ENCODE measurements at regions not wholly inside any gene's neighbourhood (a gene's known extent, or its start where the extent isn't known, plus 50 kb on each side); places are given as distances from the start of the nearest gene placed in this dataset.

GRCh38 chr3:153843994-153844393 is 277.2 kb upstream of the ARHGEF26 start:
- intact Hi-C loops (cut with DNase I, micrococcal nuclease): no loop called here
- H3K4me3 Mint-ChIP-seq: no peak overlapping the region
- no peak overlapping the region for H3K27ac Mint-ChIP-seq
- H3K27me3 Mint-ChIP-seq: peaks cover 23% of the 10 kb centered on the region
- Histone ChIP-seq H3K27ac (ENCODE audit: low read depth in 1 of 2, low read length in 2 of 2) (no peak overlapping the region), H3K9me3 (ENCODE audit: control insufficient read depth in 1 of 2, insufficient read depth in 1 of 2, low read length in 2 of 2) (no peaks in the 10 kb centered on the region), H3K27me3 (ENCODE audit: control insufficient read depth in 1 of 2, insufficient read depth in 2 of 2, low read length in 2 of 2) (peaks cover 0 to 2% of the 10 kb centered on the region in 2 experiments), H3K4me3 (ENCODE audit: low read length) (no peak overlapping the region), H3K36me3 (ENCODE audit: insufficient read depth, low read length) (no peaks in the 10 kb centered on the region), H3K4me1 (ENCODE audit: insufficient read depth, low read length) (no peaks in the 10 kb centered on the region)
- H3K36me3 Mint-ChIP-seq (ENCODE audit: low read depth): no peaks in the 10 kb centered on the region
- TF ChIP-seq CTCF (IDR thresholded peaks at IDR 0.05): no peak
- CTCF ChIA-PET: no interaction called here
- ATAC-seq (ENCODE audit: poor library complexity): no peak
- no peak for DNase-seq
- no peaks in the 10 kb centered on the region for H3K4me1 Mint-ChIP-seq (ENCODE audit: low read depth)
- no peaks in the 10 kb centered on the region for H3K9me3 Mint-ChIP-seq
- POLR2A ChIA-PET: no interaction called here

DNA sequence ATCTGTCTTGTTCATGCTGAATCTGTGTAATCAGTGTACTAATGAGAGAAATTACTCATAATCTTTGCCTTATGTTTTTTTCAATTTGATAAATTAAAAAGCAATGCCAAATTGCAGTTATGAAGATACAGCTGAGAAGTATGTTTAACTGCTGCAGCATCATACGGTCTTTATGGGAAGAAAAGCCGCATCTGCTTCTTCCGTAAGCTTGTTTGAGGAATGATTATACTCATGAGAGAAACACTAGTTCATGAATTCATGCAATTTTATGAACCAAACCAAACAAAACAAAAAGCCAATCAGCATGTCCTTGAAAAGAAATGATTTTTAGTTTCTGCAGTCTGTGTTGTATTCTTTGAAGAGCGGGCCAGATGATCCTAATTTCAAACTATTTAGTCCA is 275.9 kb upstream of the ARHGEF26 start:
- ChIA-PET CTCF (no interaction called here), POLR2A (no interaction called here)
- peaks cover 0 to 2% of the 10 kb centered on the region in 2 experiments for H3K27me3 ChIP-seq (ENCODE audit: control insufficient read depth in 1 of 2, insufficient read depth in 2 of 2, low read length in 2 of 2)
- intact Hi-C loops (cut with DNase I, micrococcal nuclease): no loop called here
- Mint-ChIP-seq H3K36me3 (ENCODE audit: low read depth) (no peaks in the 10 kb centered on the region), H3K9me3 (no peaks in the 10 kb centered on the region), H3K27me3 (peaks cover 22% of the 10 kb centered on the region), H3K4me1 (ENCODE audit: low read depth) (no peaks in the 10 kb centered on the region), H3K27ac (no peak overlapping the region), H3K4me3 (no peak overlapping the region)
- no peak overlapping the region for H3K4me3 ChIP-seq (ENCODE audit: low read length)
- H3K4me1 ChIP-seq (ENCODE audit: insufficient read depth, low read length): no peaks in the 10 kb centered on the region
- ATAC-seq (ENCODE audit: poor library complexity) (no peak), DNase-seq (no peak)
- no peak overlapping the region for H3K27ac ChIP-seq (ENCODE audit: low read depth in 1 of 2, low read length in 2 of 2)
- H3K9me3 ChIP-seq (ENCODE audit: control insufficient read depth in 1 of 2, insufficient read depth in 1 of 2, low read length in 2 of 2): no peaks in the 10 kb centered on the region
- no peaks in the 10 kb centered on the region for H3K36me3 ChIP-seq (ENCODE audit: insufficient read depth, low read length)
- no peak for TF ChIP-seq CTCF (IDR thresholded peaks at IDR 0.05)

DNA sequence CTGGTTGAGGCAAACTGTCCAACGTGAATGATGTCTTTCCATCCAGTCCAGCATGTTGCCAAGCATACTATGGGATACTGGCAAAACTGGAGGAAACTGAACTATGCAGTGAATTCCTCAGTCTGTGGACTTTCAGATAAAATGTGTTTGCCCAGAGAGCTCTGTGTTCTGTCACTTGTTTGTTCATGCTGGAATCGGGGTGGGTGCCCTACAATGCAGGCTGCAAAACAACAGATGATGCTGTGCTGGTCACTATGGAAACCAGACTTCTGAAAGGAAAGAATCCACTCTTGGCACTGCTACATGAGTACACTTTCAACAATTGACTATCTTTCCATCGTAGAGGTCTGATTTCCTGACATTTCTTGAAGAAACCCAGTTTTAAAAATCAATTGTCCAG is 272.5 kb upstream of the ARHGEF26 start:
- H3K27me3 Mint-ChIP-seq: peaks cover 12% of the 10 kb centered on the region
- ChIA-PET CTCF (no interaction called here), POLR2A (no interaction called here)
- intact Hi-C loops (cut with DNase I, micrococcal nuclease): no loop called here
- no peak for DNase-seq
- no peak for ATAC-seq (ENCODE audit: poor library complexity)
- H3K36me3 Mint-ChIP-seq (ENCODE audit: low read depth): no peaks in the 10 kb centered on the region
- no peak overlapping the region for H3K4me3 ChIP-seq (ENCODE audit: low read length)
- H3K27me3 ChIP-seq (ENCODE audit: control insufficient read depth in 1 of 2, insufficient read depth in 2 of 2, low read length in 2 of 2): peaks cover 0 to 2% of the 10 kb centered on the region in 2 experiments
- no peaks in the 10 kb centered on the region for H3K9me3 ChIP-seq (ENCODE audit: control insufficient read depth in 1 of 2, insufficient read depth in 1 of 2, low read length in 2 of 2)
- no peak overlapping the region for H3K27ac Mint-ChIP-seq
- H3K9me3 Mint-ChIP-seq: no peaks in the 10 kb centered on the region
- TF ChIP-seq CTCF (IDR thresholded peaks at IDR 0.05): no peak
- H3K4me1 Mint-ChIP-seq (ENCODE audit: low read depth): no peaks in the 10 kb centered on the region
- H3K4me1 ChIP-seq (ENCODE audit: insufficient read depth, low read length): no peaks in the 10 kb centered on the region
- H3K36me3 ChIP-seq (ENCODE audit: insufficient read depth, low read length): no peaks in the 10 kb centered on the region
- H3K27ac ChIP-seq (ENCODE audit: low read depth in 1 of 2, low read length in 2 of 2): no peak overlapping the region
- no peak overlapping the region for H3K4me3 Mint-ChIP-seq
